H4 (cell line): ENCODE measurements at regions not wholly inside any gene's neighbourhood (a gene's known extent, or its start where the extent isn't known, plus 50 kb on each side); places are given as distances from the start of the nearest gene placed in this dataset.
"Not testable (repeated sequence)": the region's sequence is repeated elsewhere in the genome, so short reads cannot be mapped to it uniquely, and the experiment has no call there.

Experiments used
- DNase-seq: peaks from one replicate; pipeline ENCODE4 v3.0.0-alpha.2; 2015; ENCODE audit warnings: low spot score

GRCh38 chr3:147672035-147672434 is 262.9 kb downstream of the ZIC1 start:
- no peak for DNase-seq

- no peak for DNase-seq
Observed at GRCh38 chr3:147672436-147672835, 263.3 kb downstream of the ZIC1 start.

- DNase-seq: no peak
Observed at GRCh38 chr3:147675761-147676160, 266.6 kb downstream of the ZIC1 start.

- DNase-seq: no peak
Observed at GRCh38 chr3:147680837-147681483, 271.8 kb downstream of the ZIC1 start.

- no peak for DNase-seq
Observed at GRCh38 chr3:147688868-147689267, 279.7 kb downstream of the ZIC1 start.

- DNase-seq: peak; percentile 46
Observed at GRCh38 chr3:147699175-147699838, 290.1 kb downstream of the ZIC1 start.

GRCh38 chr3:147701195-147701594 is 292.0 kb downstream of the ZIC1 start:
- DNase-seq: no peak

- DNase-seq: no peak
Observed at GRCh38 chr3:147702509-147702908, 293.3 kb downstream of the ZIC1 start.

- no peak for DNase-seq
Observed at GRCh38 chr3:147705651-147706051, 296.5 kb downstream of the ZIC1 start.

GRCh38 chr3:147710753-147711152 is 301.6 kb downstream of the ZIC1 start:
- not testable (repeated sequence) for DNase-seq

- DNase-seq: no peak
Observed at GRCh38 chr3:147712357-147712756, 303.2 kb downstream of the ZIC1 start.

GRCh38 chr3:147712758-147713157 is 303.6 kb downstream of the ZIC1 start:
- DNase-seq: peak; percentile 64

GRCh38 chr3:147713234-147714133 is 304.3 kb downstream of the ZIC1 start:
- DNase-seq: no peak

- DNase-seq: no peak
Observed at GRCh38 chr3:147729641-147730040, 320.5 kb downstream of the ZIC1 start.

GRCh38 chr3:147730284-147730683 is 321.1 kb downstream of the ZIC1 start:
- no peak for DNase-seq

- DNase-seq: no peak
Observed at GRCh38 chr3:147733217-147733616, 324.1 kb downstream of the ZIC1 start.

GRCh38 chr3:147735616-147736015 is 326.5 kb downstream of the ZIC1 start:
- no peak for DNase-seq

- no peak for DNase-seq
Observed at GRCh38 chr3:147736226-147736625, 327.1 kb downstream of the ZIC1 start.

GRCh38 chr3:147737376-147737775 is 328.2 kb downstream of the ZIC1 start:
- DNase-seq: no peak

GRCh38 chr3:147740928-147741327 is 331.8 kb downstream of the ZIC1 start:
- no peak for DNase-seq

- DNase-seq: no peak
Observed at GRCh38 chr3:147744967-147745366, 335.8 kb downstream of the ZIC1 start.

- DNase-seq: no peak
Observed at GRCh38 chr3:147755310-147755709, 346.1 kb downstream of the ZIC1 start.

- no peak for DNase-seq
Observed at GRCh38 chr3:147756476-147756875, 347.3 kb downstream of the ZIC1 start.
